OCI-LY7 (cell line): ENCODE measurements at regions not wholly inside any gene's neighbourhood (a gene's known extent, or its start where the extent isn't known, plus 50 kb on each side); places are given as distances from the start of the nearest gene placed in this dataset.

Experiments used
- BruUV-seq: library from RNA; stranded (reverse); fragments of 400-500 nt; replicated peaks from 2 replicates; lab custom pipeline; 2021; lab: Mats Ljungman, UMichigan
- CTCF ChIA-PET: fragments of 300-600 bp; sonication (Branson Sonifier 250); formaldehyde crosslinking; loops from one replicate; lab custom pipeline; 2022; ENCODE audit warnings: antibody characterized with exemption; ENCODE audit not compliant: unreplicated experiment; lab: Charles Lee
- POLR2A ChIA-PET: fragments of 300-600 bp; sonication (Branson Sonifier 250); formaldehyde crosslinking; loops from one replicate; lab custom pipeline; 2022; ENCODE audit warnings: antibody characterized with exemption; lab: Charles Lee
- DNase-seq: peaks from one replicate; pipeline ENCODE4 v3.0.0-alpha.2; 2015; ENCODE audit warnings: low spot score
- H2AFZ ChIP-seq: fragments of 200-600 bp; sonication (generic), shearing (Covaris generic); 2 replicates; pipeline ENCODE4 v1.6.1; 2014; ENCODE audit warnings: mild to moderate bottlenecking, antibody characterized with exemption, low read length, moderate library complexity
- H3K27ac ChIP-seq: fragments of 200-600 bp; sonication (generic); 2 replicates; pipeline ENCODE4 v1.5.1; 2014; ENCODE audit warnings: mixed run types, low read depth, mild to moderate bottlenecking, moderate library complexity, low read length, inconsistent platforms; ENCODE audit not compliant: poor library complexity, severe bottlenecking
- H3K36me3 ChIP-seq: fragments of 200-600 bp; sonication (generic); 2 replicates; pipeline ENCODE4 v1.6.1; 2014; ENCODE audit warnings: mild to moderate bottlenecking, antibody characterized with exemption, low read length, moderate library complexity, mixed read lengths; ENCODE audit not compliant: insufficient read depth
- H3K4me1 ChIP-seq: fragments of 200-600 bp; sonication (generic); 2 replicates; pipeline ENCODE4 v1.5.1; 2014; ENCODE audit warnings: mild to moderate bottlenecking, low read length; ENCODE audit not compliant: insufficient read depth, poor library complexity, severe bottlenecking
- H3K4me2 ChIP-seq: fragments of 200-600 bp; sonication (generic); 2 replicates; pipeline ENCODE4 v1.6.1; 2014; ENCODE audit warnings: mild to moderate bottlenecking, low read length
- H3K4me3 ChIP-seq: fragments of 200-600 bp; sonication (generic); 2 replicates; pipeline ENCODE4 v1.5.1; 2014; ENCODE audit warnings: mild to moderate bottlenecking, low read depth, low read length; ENCODE audit not compliant: poor library complexity, severe bottlenecking
- H3K79me2 ChIP-seq: fragments of 200-600 bp; sonication (generic); 2 replicates; pipeline ENCODE4 v1.6.1; 2016; ENCODE audit warnings: low read depth, mild to moderate bottlenecking, low read length, moderate library complexity, mixed read lengths; ENCODE audit not compliant: insufficient read depth
- H3K9me2 ChIP-seq: fragments of 200-600 bp; sonication (generic); 2 replicates; pipeline ENCODE4 v1.6.1; 2016; ENCODE audit warnings: mild to moderate bottlenecking, low read length, mixed read lengths; ENCODE audit not compliant: insufficient read depth
- H3K9me3 ChIP-seq: fragments of 200-600 bp; sonication (generic); 2 replicates; pipeline ENCODE4 v1.6.1; 2014; ENCODE audit warnings: mild to moderate bottlenecking, mixed run types, low read length, mixed read lengths
- H4K20me1 ChIP-seq: fragments of 200-600 bp; sonication (generic); 2 replicates; pipeline ENCODE4 v1.6.1; 2014; ENCODE audit warnings: mild to moderate bottlenecking, antibody characterized with exemption, low read length, moderate library complexity, mixed read lengths; ENCODE audit not compliant: insufficient read depth
- EZH2phosphoT487 ChIP-seq: fragments of 200-600 bp; sonication (generic); IDR thresholded peaks from 2 replicates; pipeline ENCODE4 v1.6.1; 2018; ENCODE audit warnings: low read depth, borderline replicate concordance, mild to moderate bottlenecking, mixed run types, antibody characterized with exemption, low read length, moderate library complexity, mixed read lengths
- intact Hi-C: fragments of 100-400 bp; cut with micrococcal nuclease; formaldehyde crosslinking; loops from one replicate; pipeline ENCODE4 v1.10.0; 2022; ENCODE audit not compliant: unreplicated experiment
- TF ChIP-seq, protein P1 (sequence below): fragments of 200-600 bp; sonication (generic); conservative IDR thresholded peaks from 2 replicates; pipeline ENCODE4 v1.5.1; 2014; ENCODE audit warnings: mild to moderate bottlenecking, antibody characterized with exemption, low read length, moderate library complexity, mixed read lengths

DNA sequence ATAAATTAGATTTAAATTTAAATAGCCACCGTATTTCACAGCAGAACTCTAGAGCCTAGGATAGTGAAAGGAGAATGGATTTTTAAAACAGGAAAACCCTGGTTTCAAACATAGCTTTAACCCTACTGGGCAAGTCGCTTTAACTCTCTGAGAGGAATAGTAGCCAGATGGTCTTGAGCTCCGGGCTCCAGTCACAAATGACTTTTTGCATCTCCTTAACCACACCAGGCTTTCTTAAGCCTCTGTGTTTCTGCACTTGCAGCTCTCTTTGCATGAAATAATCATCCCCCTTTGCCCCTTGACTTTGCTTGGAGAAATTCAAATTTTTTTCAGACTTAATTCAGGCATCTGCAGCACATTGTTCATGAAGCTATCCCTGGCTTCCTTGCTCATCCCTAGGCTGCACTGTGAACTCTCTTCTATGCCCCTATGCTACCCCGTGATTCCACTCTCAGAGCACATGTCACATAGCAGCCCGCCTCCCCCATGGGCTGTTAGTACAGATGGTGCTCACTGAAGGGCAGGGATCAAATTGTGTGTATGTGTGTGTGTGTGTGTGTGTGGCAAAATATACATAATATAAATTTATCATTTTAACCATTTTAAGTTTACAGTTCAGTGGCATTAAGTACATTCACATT is 68.8 kb upstream of the DAB1 start:
- Histone ChIP-seq H3K27ac (no peak overlapping the region), H2AFZ (no peak overlapping the region), H3K9me3 (no peaks in the 10 kb centered on the region), H4K20me1 (no peaks in the 10 kb centered on the region), H3K9me2 (no peaks in the 10 kb centered on the region), H3K36me3 (no peaks in the 10 kb centered on the region), H3K79me2 (no peaks in the 10 kb centered on the region), H3K4me2 (no peak overlapping the region), H3K4me3 (no peak overlapping the region), H3K4me1 (no peaks in the 10 kb centered on the region)
- ChIA-PET CTCF (interaction anchor here (0.7 kb wide), 1 partner anchor 91 kb away, joined by 10 read pairs; no protein-coding TSS in a partner anchor), POLR2A (interaction anchor here (1.3 kb wide), 1 partner anchor 8 kb away, joined by 3 read pairs; no protein-coding TSS in a partner anchor)
- intact Hi-C loops = no loop called here
- no peak for DNase-seq
- TF ChIP-seq, protein P1, sequence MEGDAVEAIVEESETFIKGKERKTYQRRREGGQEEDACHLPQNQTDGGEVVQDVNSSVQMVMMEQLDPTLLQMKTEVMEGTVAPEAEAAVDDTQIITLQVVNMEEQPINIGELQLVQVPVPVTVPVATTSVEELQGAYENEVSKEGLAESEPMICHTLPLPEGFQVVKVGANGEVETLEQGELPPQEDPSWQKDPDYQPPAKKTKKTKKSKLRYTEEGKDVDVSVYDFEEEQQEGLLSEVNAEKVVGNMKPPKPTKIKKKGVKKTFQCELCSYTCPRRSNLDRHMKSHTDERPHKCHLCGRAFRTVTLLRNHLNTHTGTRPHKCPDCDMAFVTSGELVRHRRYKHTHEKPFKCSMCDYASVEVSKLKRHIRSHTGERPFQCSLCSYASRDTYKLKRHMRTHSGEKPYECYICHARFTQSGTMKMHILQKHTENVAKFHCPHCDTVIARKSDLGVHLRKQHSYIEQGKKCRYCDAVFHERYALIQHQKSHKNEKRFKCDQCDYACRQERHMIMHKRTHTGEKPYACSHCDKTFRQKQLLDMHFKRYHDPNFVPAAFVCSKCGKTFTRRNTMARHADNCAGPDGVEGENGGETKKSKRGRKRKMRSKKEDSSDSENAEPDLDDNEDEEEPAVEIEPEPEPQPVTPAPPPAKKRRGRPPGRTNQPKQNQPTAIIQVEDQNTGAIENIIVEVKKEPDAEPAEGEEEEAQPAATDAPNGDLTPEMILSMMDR = no peak
- TF ChIP-seq EZH2phosphoT487 = no peak
- BruUV-seq = no TSS peak

DNA sequence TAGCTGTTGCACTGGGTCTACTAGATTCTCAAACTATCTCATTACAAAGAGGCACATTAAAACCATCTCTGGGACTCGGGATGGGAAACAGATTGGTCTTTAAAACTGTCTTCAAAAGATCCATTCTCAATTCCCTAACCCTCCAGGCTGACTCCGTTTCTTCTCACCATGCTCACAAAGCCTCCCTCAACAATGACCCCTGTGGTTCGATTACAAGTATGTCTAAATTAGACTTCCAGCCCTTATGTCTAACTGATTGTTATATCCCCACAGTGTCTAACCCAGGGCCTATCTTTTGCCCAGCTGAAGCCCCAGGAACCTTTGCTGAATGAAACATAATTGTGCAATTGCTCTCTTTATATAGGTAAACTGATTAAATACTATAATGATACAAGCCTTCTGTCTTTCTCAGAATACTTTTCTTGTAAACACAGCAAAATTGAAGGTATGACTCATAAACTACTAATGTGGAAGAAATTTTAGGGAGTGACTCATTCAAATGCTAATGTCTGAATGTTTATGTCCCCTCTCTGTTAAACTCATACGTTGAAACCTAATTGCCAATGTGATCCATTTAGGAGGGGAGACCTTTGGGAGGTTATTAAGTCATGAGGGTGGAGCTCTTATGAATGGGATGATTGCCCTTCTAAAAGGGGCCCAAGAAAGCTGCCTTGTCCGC is 65.6 kb upstream of the DAB1 start:
- H3K4me1 ChIP-seq = no peaks in the 10 kb centered on the region
- TF ChIP-seq EZH2phosphoT487 = no peak
- TF ChIP-seq, protein P1 = no peak
- H3K4me3 ChIP-seq = no peak overlapping the region
- POLR2A ChIA-PET = interaction anchor here (0.5 kb wide), 1 partner anchor 245 kb away, joined by 3 read pairs; no protein-coding TSS in a partner anchor
- no peak for DNase-seq
- no peak overlapping the region for H3K27ac ChIP-seq
- BruUV-seq = no TSS peak
- CTCF ChIA-PET = no interaction called here
- no peak overlapping the region for H2AFZ ChIP-seq
- no peaks in the 10 kb centered on the region for H3K79me2 ChIP-seq
- no peaks in the 10 kb centered on the region for H3K9me2 ChIP-seq
- no peaks in the 10 kb centered on the region for H3K9me3 ChIP-seq
- no peaks in the 10 kb centered on the region for H3K36me3 ChIP-seq
- H3K4me2 ChIP-seq = no peak overlapping the region
- H4K20me1 ChIP-seq = no peaks in the 10 kb centered on the region
- intact Hi-C loops = no loop called here

GRCh38 chr1:57485643-57486042 is 61.8 kb upstream of the DAB1 start:
- POLR2A ChIA-PET = interaction anchor here (0.7 kb wide), 1 partner anchor 51 kb away, joined by 3 read pairs; no protein-coding TSS in a partner anchor
- no TSS peak for BruUV-seq

More at GRCh38 chr1:57485643-57486042, 61.8 kb upstream of the DAB1 start:
- TF ChIP-seq, protein P1 = no peak
- no peaks in the 10 kb centered on the region for H4K20me1 ChIP-seq
- no peaks in the 10 kb centered on the region for H3K9me3 ChIP-seq
- H3K4me1 ChIP-seq = no peaks in the 10 kb centered on the region
- no peak overlapping the region for H3K27ac ChIP-seq
- CTCF ChIA-PET = no interaction called here
- H3K79me2 ChIP-seq = no peaks in the 10 kb centered on the region
- no peak overlapping the region for H3K4me3 ChIP-seq
- DNase-seq = no peak
- H3K4me2 ChIP-seq = no peak overlapping the region
- H3K36me3 ChIP-seq = no peaks in the 10 kb centered on the region
- H2AFZ ChIP-seq = no peak overlapping the region
- H3K9me2 ChIP-seq = no peaks in the 10 kb centered on the region
- intact Hi-C loops = no loop called here
